DND-41 (cell line): ENCODE measurements at regions not wholly inside any gene's neighbourhood (a gene's known extent, or its start where the extent isn't known, plus 50 kb on each side); places are given as distances from the start of the nearest gene placed in this dataset.

Source experiments
- ATAC-seq: fragments of 200-7000 bp; cut with Tn5 transposase; 3 replicates; pipeline ENCODE4 v1.9.1; 2021; ENCODE audit warnings: low read depth; ENCODE audit not compliant: insufficient read depth
- DNase-seq: peaks from one replicate; pipeline ENCODE4 v3.0.0-alpha.2; 2020
- H2AFZ ChIP-seq: 2 replicates; pipeline ENCODE4 v1.6.0; 2012; ENCODE audit warnings: low read depth, low read length
- H3K27ac ChIP-seq: 2 replicates; pipeline ENCODE4 v1.5.1; 2012; ENCODE audit warnings: low read length, inconsistent platforms
- H3K27me3 ChIP-seq: fragments of 200-600 bp; sonication (generic); 2 replicates; pipeline ENCODE4 v1.6.0; 2012; ENCODE audit warnings: low read length, mild to moderate bottlenecking, inconsistent platforms; ENCODE audit not compliant: insufficient read depth, poor library complexity
- H3K36me3 ChIP-seq: 2 replicates; pipeline ENCODE4 v1.5.1; 2012; ENCODE audit warnings: low read length, inconsistent platforms; ENCODE audit not compliant: insufficient read depth
- H3K4me1 ChIP-seq: 2 replicates; pipeline ENCODE4 v1.5.1; 2012; ENCODE audit warnings: mild to moderate bottlenecking, low read length; ENCODE audit not compliant: insufficient read depth
- H3K4me2 ChIP-seq: 2 replicates; pipeline ENCODE4 v1.6.0; 2012; ENCODE audit warnings: mild to moderate bottlenecking, moderate library complexity, low read length, inconsistent platforms; ENCODE audit not compliant: insufficient read depth
- H3K4me3 ChIP-seq, 2 experiments: fragments of 200-600 bp in 1 of 2; shearing (Covaris generic) in 1 of 2; 2 replicates each; pipeline ENCODE4 v1.5.1; 2012 to 2016; ENCODE audit warnings: inconsistent platforms in 2 of 2, low read length in 2 of 2, mild to moderate bottlenecking in 2 of 2, low read depth in 1 of 2, moderate library complexity in 1 of 2
- H3K79me2 ChIP-seq: 2 replicates; pipeline ENCODE4 v1.6.0; 2012; ENCODE audit warnings: low read length, inconsistent platforms; ENCODE audit not compliant: insufficient read depth
- H3K9ac ChIP-seq: 2 replicates; pipeline ENCODE4 v1.6.0; 2012; ENCODE audit warnings: low read depth, mild to moderate bottlenecking, inconsistent platforms, low read length, moderate library complexity
- H3K9me3 ChIP-seq: 2 replicates; pipeline ENCODE4 v1.5.1; 2012; ENCODE audit warnings: low read length, moderate library complexity, mild to moderate bottlenecking, inconsistent platforms; ENCODE audit not compliant: insufficient read depth, severe bottlenecking
- H4K20me1 ChIP-seq: 2 replicates; pipeline ENCODE4 v1.6.0; 2012; ENCODE audit warnings: low read length; ENCODE audit not compliant: insufficient read depth
- EZH2 ChIP-seq: IDR thresholded peaks from 3 replicates; pipeline ENCODE4 v1.6.1; 2012; ENCODE audit warnings: borderline replicate concordance, low read depth, mild to moderate bottlenecking, moderate library complexity, low read length, inconsistent platforms; ENCODE audit not compliant: severe bottlenecking
- TF ChIP-seq, protein P1 (sequence below): IDR thresholded peaks from 2 replicates; pipeline ENCODE4 v1.5.1; 2012; ENCODE audit warnings: borderline replicate concordance, low read length, moderate library complexity, mild to moderate bottlenecking; ENCODE audit not compliant: poor library complexity, severe bottlenecking; ENCODE audit errors: extremely low read depth

DNA sequence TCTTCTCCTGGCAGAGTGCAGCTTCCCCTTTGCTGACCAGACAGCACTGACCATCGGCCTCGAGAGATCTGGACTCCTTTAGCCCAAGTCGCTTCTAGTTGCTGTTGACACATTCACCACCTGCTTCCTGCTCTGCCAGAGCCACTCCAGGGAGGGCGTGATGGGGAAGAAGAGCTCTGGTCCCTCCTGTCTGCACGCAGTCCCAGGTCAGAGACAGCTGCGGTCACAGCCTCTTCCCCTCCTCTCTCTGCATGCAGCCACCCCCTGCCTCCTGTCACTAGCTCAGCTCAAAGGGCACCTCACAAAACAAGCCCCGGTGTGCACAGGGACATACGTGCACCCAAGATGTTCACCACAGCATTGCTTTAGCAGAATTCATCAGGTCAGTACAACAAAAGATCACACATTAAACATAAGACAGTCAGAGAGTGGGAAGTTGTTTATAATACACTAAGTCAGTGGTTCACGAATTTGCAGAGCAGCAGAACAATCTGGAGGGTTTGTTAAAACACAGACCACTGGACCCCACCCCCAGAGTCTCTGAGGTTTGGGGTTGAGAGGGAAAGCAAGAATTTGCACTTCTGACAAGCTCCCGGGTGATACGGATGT lies 132.9 kb downstream of the SYF2 start:
- no peak for TF ChIP-seq EZH2
- TF ChIP-seq, protein P1, sequence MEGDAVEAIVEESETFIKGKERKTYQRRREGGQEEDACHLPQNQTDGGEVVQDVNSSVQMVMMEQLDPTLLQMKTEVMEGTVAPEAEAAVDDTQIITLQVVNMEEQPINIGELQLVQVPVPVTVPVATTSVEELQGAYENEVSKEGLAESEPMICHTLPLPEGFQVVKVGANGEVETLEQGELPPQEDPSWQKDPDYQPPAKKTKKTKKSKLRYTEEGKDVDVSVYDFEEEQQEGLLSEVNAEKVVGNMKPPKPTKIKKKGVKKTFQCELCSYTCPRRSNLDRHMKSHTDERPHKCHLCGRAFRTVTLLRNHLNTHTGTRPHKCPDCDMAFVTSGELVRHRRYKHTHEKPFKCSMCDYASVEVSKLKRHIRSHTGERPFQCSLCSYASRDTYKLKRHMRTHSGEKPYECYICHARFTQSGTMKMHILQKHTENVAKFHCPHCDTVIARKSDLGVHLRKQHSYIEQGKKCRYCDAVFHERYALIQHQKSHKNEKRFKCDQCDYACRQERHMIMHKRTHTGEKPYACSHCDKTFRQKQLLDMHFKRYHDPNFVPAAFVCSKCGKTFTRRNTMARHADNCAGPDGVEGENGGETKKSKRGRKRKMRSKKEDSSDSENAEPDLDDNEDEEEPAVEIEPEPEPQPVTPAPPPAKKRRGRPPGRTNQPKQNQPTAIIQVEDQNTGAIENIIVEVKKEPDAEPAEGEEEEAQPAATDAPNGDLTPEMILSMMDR = no peak
- Histone ChIP-seq H4K20me1 (peaks cover 3% of the 10 kb centered on the region; the same call in 1 of the 2 replicates), H3K27me3 (peaks cover 15% of the 10 kb centered on the region), H3K4me3 (no peak overlapping the region), H3K9ac (no peak overlapping the region), H2AFZ (no peak overlapping the region), H3K36me3 (no peaks in the 10 kb centered on the region), H3K27ac (no peak overlapping the region), H3K4me1 (peaks cover 18% of the 10 kb centered on the region), H3K79me2 (no peaks in the 10 kb centered on the region), H3K4me2 (no peak overlapping the region), H3K9me3 (no peaks in the 10 kb centered on the region)
- ATAC-seq (peak; percentile 78), DNase-seq (peak; percentile 57)

DNA sequence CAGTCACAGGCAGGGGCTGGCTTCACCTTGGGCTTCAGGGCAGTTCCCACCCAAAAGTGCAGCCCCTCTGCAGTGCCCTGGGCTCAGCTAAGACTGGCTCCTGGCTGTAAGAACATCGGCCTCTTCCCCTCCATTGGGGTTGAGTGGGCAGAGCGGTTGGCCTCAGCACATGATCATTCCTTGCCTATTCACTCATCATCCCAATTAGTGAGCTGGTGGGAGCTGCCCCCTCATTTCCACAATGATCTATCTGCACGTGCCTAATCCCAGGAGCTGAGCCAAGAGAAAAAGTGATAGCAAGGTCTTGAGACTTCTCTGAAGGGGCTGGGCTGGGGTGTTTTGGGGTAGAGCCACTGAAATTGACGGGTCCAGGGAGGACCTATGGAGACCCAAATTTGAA lies 133.6 kb downstream of the SYF2 start:
- Histone ChIP-seq H3K36me3 (no peaks in the 10 kb centered on the region), H3K9ac (no peak overlapping the region), H3K79me2 (no peaks in the 10 kb centered on the region), H3K9me3 (no peaks in the 10 kb centered on the region), H4K20me1 (peaks cover 3% of the 10 kb centered on the region; the same call in 1 of the 2 replicates), H3K27me3 (peaks cover 15% of the 10 kb centered on the region), H2AFZ (no peak overlapping the region), H3K4me2 (no peak overlapping the region), H3K27ac (no peak overlapping the region), H3K4me1 (peaks cover 18% of the 10 kb centered on the region), H3K4me3 (no peak overlapping the region)
- ATAC-seq (no peak), DNase-seq (no peak)
- TF ChIP-seq, protein P1 = no peak
- no peak for TF ChIP-seq EZH2

DNA sequence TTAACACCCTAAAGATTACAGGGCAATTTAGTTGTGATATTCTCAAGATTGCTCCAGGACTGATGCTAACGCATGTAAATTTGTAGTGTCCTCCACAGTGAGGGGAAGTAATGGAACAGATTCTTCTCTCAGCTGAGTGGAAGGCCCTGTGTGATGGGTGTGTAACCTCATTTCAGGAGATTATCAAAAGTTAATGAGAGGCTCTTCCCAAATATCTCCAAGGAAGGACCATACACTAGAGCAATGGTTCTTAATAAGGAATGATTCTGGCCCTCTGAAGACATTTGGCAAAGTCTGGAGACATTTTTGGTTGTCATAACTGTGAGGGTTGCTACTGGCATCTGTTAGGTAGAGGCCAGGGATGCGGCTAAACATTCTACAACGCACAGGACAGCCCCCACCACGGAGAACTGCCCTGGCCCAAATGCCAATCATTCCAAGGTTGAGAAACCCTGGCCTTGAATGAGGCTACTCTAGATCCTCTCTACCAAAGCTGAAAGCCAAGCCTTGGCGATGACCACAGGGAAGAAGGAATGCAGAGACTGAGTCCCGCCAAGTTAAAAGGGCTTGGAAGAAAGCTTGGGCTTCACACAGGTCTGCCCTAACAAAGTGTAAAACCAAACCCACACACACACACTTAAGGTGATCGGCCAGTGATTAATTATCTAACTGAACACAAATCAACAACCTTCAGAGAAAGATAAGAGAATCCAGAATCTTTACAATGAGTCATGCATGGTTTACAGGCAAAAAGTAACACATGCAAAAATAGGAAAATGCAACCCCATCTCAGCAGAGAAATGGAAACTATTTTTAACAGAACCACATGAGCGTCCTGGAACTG lies 135.8 kb downstream of the SYF2 start:
- H2AFZ ChIP-seq = no peak overlapping the region
- H3K79me2 ChIP-seq = no peaks in the 10 kb centered on the region
- H3K27me3 ChIP-seq = peaks cover 15% of the 10 kb centered on the region
- H3K4me3 ChIP-seq = no peak overlapping the region
- H3K4me2 ChIP-seq = no peak overlapping the region
- peaks cover 16% of the 10 kb centered on the region for H3K4me1 ChIP-seq
- no peak overlapping the region for H3K27ac ChIP-seq
- DNase-seq (no peak), ATAC-seq (no peak)
- H3K36me3 ChIP-seq = no peaks in the 10 kb centered on the region
- TF ChIP-seq, protein P1 = no peak
- no peak for TF ChIP-seq EZH2
- no peaks in the 10 kb centered on the region for H3K9me3 ChIP-seq
- no peaks in the 10 kb centered on the region for H4K20me1 ChIP-seq
- no peak overlapping the region for H3K9ac ChIP-seq
